ENCODE measurements at regions not wholly inside any gene's neighbourhood (a gene's known extent, or its start where the extent isn't known, plus 50 kb on each side); places are given as distances from the start of the nearest gene placed in this dataset.

DNA sequence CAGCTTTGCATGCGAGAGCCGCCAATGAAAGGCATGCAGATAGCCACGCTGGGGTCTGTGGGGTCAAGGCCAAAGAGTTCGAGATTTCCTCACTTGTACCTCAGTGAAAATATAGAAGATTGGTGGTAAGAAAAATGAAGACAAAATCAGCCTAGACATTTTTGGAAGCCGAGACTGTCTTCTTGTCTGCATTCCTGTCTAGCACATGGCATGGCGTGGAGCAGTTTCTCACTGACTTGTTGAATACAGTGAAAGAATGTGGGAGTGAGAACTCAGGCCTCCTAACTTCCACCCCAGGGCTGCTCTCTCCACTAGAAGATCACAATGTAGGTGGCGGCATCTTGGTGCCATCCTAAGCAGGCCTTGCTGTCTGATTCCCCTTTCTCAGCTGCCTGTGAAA, 740.8 kb upstream of the HS6ST1 start:
- FAIRE-seq (no peak), DNase-seq (ENCODE audit: insufficient read length, low spot score) (no peak)
- no peak for TF ChIP-seq SPI1 (IDR thresholded peaks at IDR 0.05; ENCODE audit: low read depth, low read length)
- no peak for TF ChIP-seq PAX5 (IDR thresholded peaks at IDR 0.05; ENCODE audit: insufficient read depth, low read length, severe bottlenecking)
- no peak for TF ChIP-seq POLR2A (IDR thresholded peaks at IDR 0.05; ENCODE audit: low read depth, low read length)
- TF ChIP-seq TAF1 (IDR thresholded peaks at IDR 0.05; ENCODE audit: low read depth, low read length), result no peak
- TF ChIP-seq POU2F2 (IDR thresholded peaks at IDR 0.05; ENCODE audit: low read depth, low read length), result no peak
- TF ChIP-seq POLR2AphosphoS5 (IDR thresholded peaks at IDR 0.05; ENCODE audit: low read depth, low read length), result no peak

DNA sequence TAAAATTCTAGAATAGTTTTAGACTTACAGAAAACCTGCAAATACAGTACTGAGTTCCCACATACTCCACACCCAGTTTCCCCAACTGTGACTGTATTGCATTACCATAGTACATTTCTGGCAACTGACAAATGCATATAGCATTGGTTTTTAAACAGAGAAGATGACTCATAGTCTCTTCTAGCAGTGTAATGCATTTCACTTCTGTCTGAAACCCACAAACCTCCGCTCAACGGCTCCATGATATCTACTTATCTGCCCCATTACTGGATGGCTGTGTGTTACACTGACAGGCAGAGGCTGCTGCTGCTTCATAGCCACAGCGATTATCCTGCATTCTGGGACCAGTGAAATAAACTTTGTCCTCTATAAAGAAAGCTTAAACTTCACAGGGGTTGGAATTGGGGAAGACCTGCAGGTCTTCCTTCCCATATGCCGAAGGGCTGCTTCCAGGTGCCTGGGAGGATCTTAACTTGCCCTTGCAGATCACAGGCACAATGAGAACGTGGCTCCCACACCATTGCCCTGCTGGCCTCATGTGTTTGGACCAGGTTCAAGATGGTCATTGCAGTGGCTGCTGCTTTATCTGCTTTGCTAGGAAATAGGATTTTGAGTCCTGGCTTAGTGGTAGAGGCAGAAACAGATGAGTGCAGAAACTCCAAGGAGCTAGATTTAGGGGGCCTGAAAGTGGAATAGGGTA, 742.6 kb upstream of the HS6ST1 start:
- DNase-seq (ENCODE audit: insufficient read length, low spot score) (no peak), FAIRE-seq (peak; percentile 35)
- TF ChIP-seq PAX5 (IDR thresholded peaks at IDR 0.05; ENCODE audit: insufficient read depth, low read length, severe bottlenecking), result no peak
- no peak for TF ChIP-seq POLR2AphosphoS5 (IDR thresholded peaks at IDR 0.05; ENCODE audit: low read depth, low read length)
- 0 out of 2 replicates have a peak, but pooled peaks have one; percentile 23 for TF ChIP-seq SPI1 (IDR thresholded peaks at IDR 0.05; ENCODE audit: low read depth, low read length)
- no peak for TF ChIP-seq TAF1 (IDR thresholded peaks at IDR 0.05; ENCODE audit: low read depth, low read length)
- TF ChIP-seq POU2F2 (IDR thresholded peaks at IDR 0.05; ENCODE audit: low read depth, low read length), result no peak
- TF ChIP-seq POLR2A (IDR thresholded peaks at IDR 0.05; ENCODE audit: low read depth, low read length), result no peak

DNA sequence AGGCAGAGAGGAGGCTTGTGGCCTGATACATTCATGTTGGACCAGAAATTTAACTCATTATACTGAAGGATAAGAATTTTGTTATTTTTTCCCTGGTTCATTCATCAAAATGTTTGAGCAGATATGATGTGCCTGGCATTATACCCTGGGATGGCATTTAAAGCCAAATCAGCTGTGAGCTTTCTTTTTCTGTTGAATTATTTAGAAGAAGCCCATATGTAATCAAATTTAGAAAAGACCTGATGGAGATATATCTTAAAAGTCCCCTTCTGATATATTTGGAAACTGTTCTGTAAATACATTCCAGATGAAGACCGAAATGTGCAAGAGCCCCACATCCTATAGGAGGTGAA, 743.1 kb upstream of the HS6ST1 start:
- no peak for DNase-seq (ENCODE audit: insufficient read length, low spot score)
- no peak for FAIRE-seq
- TF ChIP-seq POU2F2 (IDR thresholded peaks at IDR 0.05; ENCODE audit: low read depth, low read length) (no peak), TAF1 (IDR thresholded peaks at IDR 0.05; ENCODE audit: low read depth, low read length) (no peak), POLR2A (IDR thresholded peaks at IDR 0.05; ENCODE audit: low read depth, low read length) (no peak), PAX5 (IDR thresholded peaks at IDR 0.05; ENCODE audit: insufficient read depth, low read length, severe bottlenecking) (no peak), SPI1 (IDR thresholded peaks at IDR 0.05; ENCODE audit: low read depth, low read length) (no peak), POLR2AphosphoS5 (IDR thresholded peaks at IDR 0.05; ENCODE audit: low read depth, low read length) (no peak)

DNA sequence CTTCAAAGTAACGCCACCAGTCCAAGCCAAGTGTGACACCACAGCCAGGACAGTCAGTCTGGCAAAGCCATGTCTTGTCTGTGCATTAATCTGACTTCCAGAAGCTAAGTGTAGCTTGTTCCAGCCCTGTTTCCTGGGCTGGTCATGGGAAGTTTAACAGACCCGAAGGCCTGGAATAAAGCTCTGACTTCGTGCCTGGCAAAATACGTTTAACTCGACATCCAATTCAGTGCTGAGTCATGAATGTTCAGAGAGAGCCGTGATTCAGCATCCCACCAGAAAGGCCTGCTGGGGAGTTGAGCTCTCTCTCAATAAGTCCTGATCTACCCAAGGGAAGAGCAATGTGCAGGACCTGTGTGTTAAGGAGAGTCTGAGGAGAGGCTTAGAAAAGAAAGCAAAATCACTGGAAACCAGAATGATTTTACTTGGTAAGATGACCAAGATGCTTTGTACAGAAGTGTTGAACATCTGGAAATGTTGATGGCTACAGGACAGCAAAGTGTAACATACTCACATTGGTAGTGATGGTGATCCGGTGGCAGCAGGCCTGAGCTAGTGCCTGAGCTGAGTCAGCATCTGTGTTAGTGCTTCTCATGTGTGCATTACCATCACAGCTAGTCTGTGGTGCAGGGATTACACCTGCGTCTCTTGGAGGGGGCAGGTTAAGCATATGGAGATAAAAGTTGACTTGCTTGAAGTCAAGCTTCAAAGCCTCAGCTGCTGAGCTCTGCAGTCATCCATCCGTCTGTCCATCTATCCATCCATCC, 743.7 kb upstream of the HS6ST1 start:
- no peak for TF ChIP-seq POU2F2 (IDR thresholded peaks at IDR 0.05; ENCODE audit: low read depth, low read length)
- no peak for TF ChIP-seq SPI1 (IDR thresholded peaks at IDR 0.05; ENCODE audit: low read depth, low read length)
- TF ChIP-seq POLR2AphosphoS5 (IDR thresholded peaks at IDR 0.05; ENCODE audit: low read depth, low read length), result no peak
- TF ChIP-seq PAX5 (IDR thresholded peaks at IDR 0.05; ENCODE audit: insufficient read depth, low read length, severe bottlenecking), result no peak
- TF ChIP-seq TAF1 (IDR thresholded peaks at IDR 0.05; ENCODE audit: low read depth, low read length), result no peak
- FAIRE-seq (peak; percentile 31), DNase-seq (ENCODE audit: insufficient read length, low spot score) (no peak)

DNA sequence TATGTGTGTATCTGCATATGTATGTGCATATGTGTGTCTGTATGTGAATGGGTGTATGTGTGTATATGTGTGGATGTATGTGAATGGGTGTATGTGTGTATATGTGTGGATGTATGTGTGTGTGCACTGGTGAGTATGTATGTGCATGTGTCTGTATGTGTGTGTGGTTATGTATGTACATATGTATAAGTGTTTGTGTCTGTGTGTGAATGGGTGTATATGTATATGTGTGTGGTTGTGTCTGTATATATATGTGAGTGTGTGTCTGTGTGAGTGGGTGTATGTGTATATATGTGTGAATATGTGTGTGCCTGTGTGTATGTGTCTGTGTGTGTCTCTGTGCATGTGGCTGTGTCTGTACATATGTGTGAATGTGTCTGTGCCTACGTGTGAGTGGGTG, 748.4 kb upstream of the HS6ST1 start:
- DNase-seq (ENCODE audit: insufficient read length, low spot score) (no peak), FAIRE-seq (peak; percentile 62)
- TF ChIP-seq POLR2AphosphoS5 (IDR thresholded peaks at IDR 0.05; ENCODE audit: low read depth, low read length) (no peak), POLR2A (IDR thresholded peaks at IDR 0.05; ENCODE audit: low read depth, low read length) (no peak), POU2F2 (IDR thresholded peaks at IDR 0.05; ENCODE audit: low read depth, low read length) (no peak), TAF1 (IDR thresholded peaks at IDR 0.05; ENCODE audit: low read depth, low read length) (no peak), PAX5 (IDR thresholded peaks at IDR 0.05; ENCODE audit: insufficient read depth, low read length, severe bottlenecking) (no peak), SPI1 (IDR thresholded peaks at IDR 0.05; ENCODE audit: low read depth, low read length) (no peak)

DNA sequence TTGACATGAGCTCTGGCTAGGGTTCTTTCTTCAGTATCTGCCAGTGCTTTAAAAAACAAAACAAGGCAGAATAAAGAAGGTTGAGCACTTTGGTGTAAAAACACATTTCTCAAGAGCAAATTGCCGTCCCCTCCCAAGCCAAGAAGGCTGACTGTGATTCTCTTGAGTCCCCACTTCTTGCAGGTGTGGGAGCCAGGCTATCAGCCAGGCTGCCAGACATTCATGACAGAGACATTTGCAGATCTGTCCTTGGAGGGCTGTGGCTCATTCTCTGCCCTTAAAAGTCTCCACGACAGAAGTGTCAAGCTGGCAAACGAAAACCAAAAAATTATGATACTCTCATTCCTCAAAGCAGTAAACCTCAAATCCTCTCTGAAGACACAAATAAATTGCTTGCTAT, 749.3 kb upstream of the HS6ST1 start:
- FAIRE-seq, result no peak
- TF ChIP-seq PAX5 (IDR thresholded peaks at IDR 0.05; ENCODE audit: insufficient read depth, low read length, severe bottlenecking) (no peak), SPI1 (IDR thresholded peaks at IDR 0.05; ENCODE audit: low read depth, low read length) (no peak), POLR2A (IDR thresholded peaks at IDR 0.05; ENCODE audit: low read depth, low read length) (no peak), POU2F2 (IDR thresholded peaks at IDR 0.05; ENCODE audit: low read depth, low read length) (no peak), POLR2AphosphoS5 (IDR thresholded peaks at IDR 0.05; ENCODE audit: low read depth, low read length) (no peak), TAF1 (IDR thresholded peaks at IDR 0.05; ENCODE audit: low read depth, low read length) (no peak)
- DNase-seq (ENCODE audit: insufficient read length, low spot score), result no peak

DNA sequence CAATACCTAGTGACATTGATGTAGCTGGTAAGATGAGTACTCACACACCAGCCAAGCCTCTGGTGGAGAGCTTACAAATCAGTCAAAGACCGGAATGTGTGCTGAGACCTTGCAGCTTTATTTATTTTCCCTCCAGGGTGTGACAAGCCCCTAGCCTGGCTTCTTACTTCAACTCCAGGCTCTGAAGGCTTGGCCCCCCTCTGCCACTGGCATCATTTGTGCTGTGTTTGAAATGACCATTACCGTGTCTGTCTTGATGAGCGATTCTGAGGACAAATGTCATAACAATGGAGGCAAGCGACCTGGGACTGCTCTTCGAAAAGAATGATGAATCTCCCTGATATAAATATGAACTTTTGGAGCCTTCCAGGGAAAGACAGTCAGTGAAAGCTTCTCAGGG, 749.9 kb upstream of the HS6ST1 start:
- no peak for TF ChIP-seq PAX5 (IDR thresholded peaks at IDR 0.05; ENCODE audit: insufficient read depth, low read length, severe bottlenecking)
- FAIRE-seq (no peak), DNase-seq (ENCODE audit: insufficient read length, low spot score) (no peak)

DNA sequence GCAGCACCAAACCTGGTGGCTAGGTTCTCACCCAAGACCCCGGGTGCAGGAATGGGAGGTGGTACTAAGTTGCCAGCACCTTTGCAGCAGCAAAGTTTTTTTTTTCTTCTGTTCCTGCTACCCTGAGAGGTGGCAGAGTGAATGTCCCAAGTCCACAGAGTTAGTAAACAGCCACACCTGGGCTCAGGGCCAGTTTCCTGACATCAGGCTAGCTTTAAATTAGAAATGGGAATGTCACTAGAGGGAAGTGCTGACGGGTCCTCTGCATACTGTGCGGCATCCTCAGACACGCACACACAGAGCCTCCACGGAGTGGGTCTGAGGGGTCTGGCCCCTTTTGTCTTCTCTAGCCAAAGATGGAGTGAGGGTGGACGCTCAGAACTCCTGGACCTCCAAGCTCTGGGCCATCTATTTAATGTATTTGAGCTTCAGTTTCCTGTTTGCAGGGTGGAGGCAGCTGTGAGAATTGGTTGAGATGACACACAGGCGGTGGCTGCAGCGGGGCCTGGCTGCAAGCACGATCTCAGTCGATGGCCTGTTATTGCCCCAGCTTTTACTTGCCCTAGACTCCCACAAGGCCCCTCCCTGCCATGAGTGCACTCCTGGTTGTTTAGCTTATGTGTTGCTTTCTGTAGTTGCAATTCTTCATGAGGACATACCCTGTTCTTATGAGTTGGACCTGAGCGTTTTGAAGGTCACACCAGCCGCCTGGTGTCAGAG, 751.4 kb upstream of the HS6ST1 start:
- DNase-seq (ENCODE audit: insufficient read length, low spot score), result no peak
- FAIRE-seq, result no peak
- TF ChIP-seq SPI1 (IDR thresholded peaks at IDR 0.05; ENCODE audit: low read depth, low read length) (no peak), POLR2AphosphoS5 (IDR thresholded peaks at IDR 0.05; ENCODE audit: low read depth, low read length) (no peak), PAX5 (IDR thresholded peaks at IDR 0.05; ENCODE audit: insufficient read depth, low read length, severe bottlenecking) (no peak), TAF1 (IDR thresholded peaks at IDR 0.05; ENCODE audit: low read depth, low read length) (no peak), POU2F2 (IDR thresholded peaks at IDR 0.05; ENCODE audit: low read depth, low read length) (no peak), POLR2A (IDR thresholded peaks at IDR 0.05; ENCODE audit: low read depth, low read length) (no peak)

DNA sequence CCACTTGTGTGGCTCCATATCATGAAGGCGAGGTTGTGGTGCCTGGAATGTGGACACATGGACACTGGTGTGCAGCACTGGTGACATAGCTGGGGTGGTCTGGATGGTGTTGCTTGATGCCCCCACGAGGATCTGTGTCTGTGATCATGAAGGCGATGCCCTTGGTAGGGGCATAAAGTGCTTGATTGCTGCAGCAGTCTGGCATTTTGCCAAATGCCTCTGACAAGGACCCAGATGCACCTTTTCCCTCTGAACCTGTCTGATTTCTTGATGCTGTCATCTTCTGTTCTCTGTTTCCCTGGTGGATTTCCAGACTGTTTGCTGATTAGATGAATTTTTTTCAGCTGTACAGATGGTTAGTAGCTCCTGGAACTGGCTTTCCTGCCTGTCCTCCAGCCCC, 752.0 kb upstream of the HS6ST1 start:
- TF ChIP-seq TAF1 (IDR thresholded peaks at IDR 0.05; ENCODE audit: low read depth, low read length) (no peak), POLR2A (IDR thresholded peaks at IDR 0.05; ENCODE audit: low read depth, low read length) (no peak), SPI1 (IDR thresholded peaks at IDR 0.05; ENCODE audit: low read depth, low read length) (no peak), POU2F2 (IDR thresholded peaks at IDR 0.05; ENCODE audit: low read depth, low read length) (no peak), POLR2AphosphoS5 (IDR thresholded peaks at IDR 0.05; ENCODE audit: low read depth, low read length) (no peak), PAX5 (IDR thresholded peaks at IDR 0.05; ENCODE audit: insufficient read depth, low read length, severe bottlenecking) (no peak)
- DNase-seq (ENCODE audit: insufficient read length, low spot score), result no peak
- FAIRE-seq, result no peak
